Spleen (tissue), 7 donors: ENCODE measurements at regions not wholly inside any gene's neighbourhood (a gene's known extent, or its start where the extent isn't known, plus 50 kb on each side); places are given as distances from the start of the nearest gene placed in this dataset.

Experiments used
- POLR2A ChIP-seq, 3 donors: fragments of 450-650 bp; IDR thresholded peaks; one replicate each; pipeline ENCODE4 v1.5.1; 2017; ENCODE audit warnings: antibody characterized with exemption in 3 of 3, mild to moderate bottlenecking in 1 of 3
- POLR2AphosphoS5 ChIP-seq, 3 donors: sonication (generic); formaldehyde crosslinking; IDR thresholded peaks; one replicate each; pipeline ENCODE4 v1.5.1; 2017; ENCODE audit warnings: antibody characterized with exemption in 3 of 3
- TF ChIP-seq, protein P1 (sequence below), 11 experiments: fragments of 200-600 bp in 7 of 11; fragments of 450-650 bp in 4 of 11; sonication (generic) in 4 of 11; IDR thresholded peaks in 8 of 11; conservative IDR thresholded peaks in 3 of 11; 1 replicate in 7 of 11; 2 replicates in 4 of 11; pipeline versions ENCODE4 v1.4.0 to v1.8.0; 2016 to 2021; ENCODE audit warnings: antibody characterized with exemption in 11 of 11, inconsistent platforms in 4 of 11, mild to moderate bottlenecking in 1 of 11
- donor health status: DM: no; HTN: no; CAD: no; lungs with moderate emphysema.
- donor health status: DM: no; HTN: no; CAD: no.
- donor health status: DM: no; HTN: no; CAD: no.

DNA sequence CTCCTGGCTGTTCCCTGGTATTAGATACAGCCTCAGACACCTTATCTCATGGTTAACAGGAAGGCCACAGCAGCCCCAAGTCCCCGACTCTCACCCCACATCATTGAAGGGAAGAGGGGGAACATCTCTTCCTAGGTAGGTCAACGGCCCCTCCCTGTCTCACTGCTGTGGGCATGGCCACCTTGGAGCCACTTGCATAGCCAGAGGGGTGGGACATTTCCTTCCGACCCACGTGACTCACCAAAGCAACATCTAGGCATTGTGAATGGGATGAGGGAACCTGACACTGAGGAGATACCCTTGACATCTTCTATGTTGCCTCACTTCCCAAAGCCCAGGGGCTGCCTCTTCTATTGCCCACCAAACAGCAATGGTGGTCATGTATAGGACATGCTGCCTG lies 68.5 kb upstream of the GPR26 start:
- TF ChIP-seq, protein P1, sequence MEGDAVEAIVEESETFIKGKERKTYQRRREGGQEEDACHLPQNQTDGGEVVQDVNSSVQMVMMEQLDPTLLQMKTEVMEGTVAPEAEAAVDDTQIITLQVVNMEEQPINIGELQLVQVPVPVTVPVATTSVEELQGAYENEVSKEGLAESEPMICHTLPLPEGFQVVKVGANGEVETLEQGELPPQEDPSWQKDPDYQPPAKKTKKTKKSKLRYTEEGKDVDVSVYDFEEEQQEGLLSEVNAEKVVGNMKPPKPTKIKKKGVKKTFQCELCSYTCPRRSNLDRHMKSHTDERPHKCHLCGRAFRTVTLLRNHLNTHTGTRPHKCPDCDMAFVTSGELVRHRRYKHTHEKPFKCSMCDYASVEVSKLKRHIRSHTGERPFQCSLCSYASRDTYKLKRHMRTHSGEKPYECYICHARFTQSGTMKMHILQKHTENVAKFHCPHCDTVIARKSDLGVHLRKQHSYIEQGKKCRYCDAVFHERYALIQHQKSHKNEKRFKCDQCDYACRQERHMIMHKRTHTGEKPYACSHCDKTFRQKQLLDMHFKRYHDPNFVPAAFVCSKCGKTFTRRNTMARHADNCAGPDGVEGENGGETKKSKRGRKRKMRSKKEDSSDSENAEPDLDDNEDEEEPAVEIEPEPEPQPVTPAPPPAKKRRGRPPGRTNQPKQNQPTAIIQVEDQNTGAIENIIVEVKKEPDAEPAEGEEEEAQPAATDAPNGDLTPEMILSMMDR (IDR thresholded peaks at IDR 0.05 in 8 of 11, conservative IDR thresholded peaks at IDR 0.05 in 3 of 11): no peak
- TF ChIP-seq POLR2AphosphoS5 (IDR thresholded peaks at IDR 0.05): no peak
- TF ChIP-seq POLR2A (IDR thresholded peaks at IDR 0.05): no peak
